GM19372 (cell line): ENCODE measurements at regions not wholly inside any gene's neighbourhood (a gene's known extent, or its start where the extent isn't known, plus 50 kb on each side); places are given as distances from the start of the nearest gene placed in this dataset.

Experiments
- ATAC-seq: cut with Tn5 transposase; IDR thresholded peaks from one replicate; pipeline ENCODE4 v1.9.1; 2021; ENCODE audit warnings: mild to moderate bottlenecking, low read depth, moderate library complexity; ENCODE audit not compliant: unreplicated experiment

DNA sequence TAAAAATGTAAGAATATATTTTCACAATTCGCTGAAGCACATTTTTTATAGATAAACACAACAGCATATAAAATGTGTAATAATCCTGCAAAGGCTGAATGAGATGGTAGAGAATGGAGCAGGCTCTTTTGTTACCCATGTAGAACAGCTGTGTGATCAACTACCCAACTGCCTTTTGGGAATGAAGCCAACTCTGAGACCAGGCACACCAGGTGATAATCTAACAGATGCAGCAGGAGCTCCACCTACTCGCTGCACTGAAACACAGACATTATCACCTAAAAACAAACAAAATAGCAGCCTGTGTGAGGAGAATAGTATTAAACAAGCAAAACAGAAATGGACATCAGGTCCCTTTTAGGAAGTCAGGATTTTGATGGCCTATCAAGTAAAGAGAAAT is 183.3 kb downstream of the CCDC59 start:
- no peak for ATAC-seq

DNA sequence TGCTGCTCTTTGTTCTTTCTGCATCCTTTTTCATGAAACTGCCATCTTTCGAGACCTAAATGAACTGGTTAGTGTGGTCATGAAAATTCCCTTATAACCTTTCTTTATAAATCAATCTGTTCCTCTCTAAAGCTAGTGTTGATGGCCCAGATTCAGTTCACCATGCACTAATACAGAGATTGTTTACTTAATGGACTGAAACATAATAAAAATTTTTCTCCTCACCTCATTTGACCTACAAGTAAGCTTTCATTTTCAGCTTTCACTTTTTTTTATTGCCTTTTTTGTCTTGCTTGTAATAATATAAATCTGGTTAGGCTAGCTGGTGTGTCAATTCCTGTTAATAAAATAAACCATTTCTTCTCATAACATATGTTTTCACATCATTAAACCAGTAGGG is 183.8 kb downstream of the CCDC59 start:
- ATAC-seq, result no peak

DNA sequence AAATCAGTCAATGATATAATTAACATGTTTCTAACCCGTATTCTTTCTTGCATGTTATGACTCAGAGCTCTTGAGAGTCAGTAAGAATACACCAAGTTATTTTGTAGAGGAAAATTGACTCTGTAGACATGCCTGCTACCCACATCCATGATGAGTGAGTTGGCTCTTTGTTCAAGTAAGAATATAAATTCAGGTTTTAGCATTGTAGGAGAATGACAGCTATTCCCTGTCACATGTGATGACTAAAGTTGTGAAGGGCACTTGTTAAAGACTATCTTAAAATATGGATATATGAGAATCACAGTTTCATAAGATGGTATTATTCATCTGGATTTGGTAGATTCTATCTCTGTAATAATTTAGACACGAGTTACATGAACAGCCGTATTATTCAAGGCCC is 209.1 kb downstream of the CCDC59 start:
- no peak for ATAC-seq

DNA sequence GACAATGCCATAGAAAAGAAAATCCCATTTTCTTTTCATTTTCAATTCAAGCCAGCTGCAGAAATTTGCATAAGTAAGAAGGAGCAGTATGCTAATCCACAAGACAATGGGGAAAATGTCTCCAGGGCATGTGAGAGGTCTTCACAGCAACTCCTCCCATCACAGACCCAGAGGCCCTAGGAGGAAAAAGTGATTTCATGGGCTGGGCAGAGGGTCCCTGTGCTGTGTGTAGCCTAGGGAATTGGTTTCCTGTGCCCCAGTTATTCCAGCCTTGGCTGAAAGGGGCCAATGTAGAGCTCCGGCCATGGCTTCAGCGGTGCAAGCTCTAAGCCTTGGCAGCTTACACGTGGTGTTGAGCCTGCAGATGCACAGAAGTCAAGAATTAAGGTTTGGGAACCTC is 211.4 kb downstream of the CCDC59 start:
- no peak for ATAC-seq

DNA sequence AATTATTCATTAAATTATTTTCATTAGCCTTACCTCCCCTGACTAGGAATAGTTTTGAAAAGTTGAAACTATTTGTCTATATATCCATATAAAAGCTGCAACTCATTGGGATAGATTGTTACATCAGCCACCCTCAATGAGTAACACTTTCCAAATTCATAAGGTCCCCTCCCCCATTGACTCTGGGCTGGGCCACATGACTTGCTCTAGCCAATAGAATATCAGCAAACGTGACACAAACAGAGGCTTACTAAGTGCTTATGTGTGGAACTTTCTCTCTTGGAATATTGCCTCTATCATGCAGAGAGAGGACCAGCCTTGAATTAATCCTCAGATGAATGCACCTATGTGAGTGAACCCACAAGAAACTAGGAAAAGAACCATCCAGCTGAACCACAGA is 213.7 kb downstream of the CCDC59 start:
- no peak for ATAC-seq

DNA sequence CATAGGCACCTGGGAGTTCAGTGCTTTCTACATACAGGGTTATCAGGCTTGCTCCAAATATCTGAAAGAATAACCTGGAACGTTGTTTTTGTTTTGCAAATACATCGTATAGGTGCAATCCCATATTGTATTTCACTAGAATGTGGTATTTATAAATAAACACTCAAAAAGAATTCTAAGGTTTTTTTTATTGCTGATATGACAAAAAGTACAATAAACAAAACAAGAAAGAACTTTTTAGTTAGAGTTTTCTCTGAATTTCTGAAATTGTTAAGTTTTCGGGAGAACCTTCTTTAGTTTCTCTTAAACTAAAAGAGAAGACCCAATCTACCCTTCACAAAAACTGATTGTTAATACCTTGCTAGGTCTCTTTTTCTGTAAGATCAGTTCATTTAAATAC is 225.8 kb downstream of the CCDC59 start:
- no peak for ATAC-seq

DNA sequence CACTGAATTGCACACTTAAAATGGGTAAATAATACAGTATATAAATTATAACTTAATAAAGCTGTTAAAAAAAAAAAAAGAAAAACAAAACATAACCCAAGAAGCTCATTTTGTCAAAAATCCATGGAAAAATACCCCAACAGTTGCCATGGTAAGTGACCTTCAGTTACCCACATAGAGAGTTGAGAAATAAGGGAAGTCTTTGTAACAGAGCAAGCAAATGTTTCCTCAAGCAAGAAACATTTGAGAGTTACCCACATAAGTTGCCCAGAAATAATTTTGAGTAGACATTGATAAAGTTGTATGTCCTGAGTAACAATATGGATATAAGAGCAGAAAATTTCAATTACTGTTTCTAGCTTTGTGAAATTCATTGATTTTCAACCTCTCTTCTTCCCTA is 227.4 kb downstream of the CCDC59 start:
- no peak for ATAC-seq

DNA sequence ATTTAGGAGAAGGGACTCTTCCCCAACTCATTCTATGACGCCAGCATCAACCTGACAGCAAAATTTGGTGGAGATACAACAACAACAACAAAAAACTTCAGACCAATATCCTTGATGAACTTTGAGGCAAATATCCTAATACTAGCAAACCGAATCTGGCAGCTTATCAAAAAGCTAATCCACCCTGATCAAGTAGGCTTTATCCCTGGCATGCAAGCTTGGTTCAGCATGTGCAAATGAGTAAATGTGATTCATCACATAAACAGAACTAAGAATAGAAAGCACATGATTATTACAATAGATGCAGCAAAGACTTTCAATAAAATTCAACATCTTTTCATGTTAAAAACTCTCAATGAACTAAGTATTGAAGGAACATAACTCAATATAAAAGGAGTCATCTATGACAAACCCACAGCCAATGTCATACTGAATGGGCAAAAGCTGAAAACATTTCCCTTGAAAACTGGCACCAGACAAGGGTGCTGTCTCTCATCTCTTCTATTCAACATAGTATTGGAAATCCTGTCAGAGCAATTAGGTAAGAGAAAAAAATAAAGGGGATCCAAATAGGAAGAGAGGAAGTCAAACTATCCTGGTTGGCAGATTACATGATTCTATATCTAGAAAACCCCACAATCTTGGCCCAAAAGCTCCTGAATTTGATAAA is 233.3 kb downstream of the CCDC59 start:
- ATAC-seq, result no peak

DNA sequence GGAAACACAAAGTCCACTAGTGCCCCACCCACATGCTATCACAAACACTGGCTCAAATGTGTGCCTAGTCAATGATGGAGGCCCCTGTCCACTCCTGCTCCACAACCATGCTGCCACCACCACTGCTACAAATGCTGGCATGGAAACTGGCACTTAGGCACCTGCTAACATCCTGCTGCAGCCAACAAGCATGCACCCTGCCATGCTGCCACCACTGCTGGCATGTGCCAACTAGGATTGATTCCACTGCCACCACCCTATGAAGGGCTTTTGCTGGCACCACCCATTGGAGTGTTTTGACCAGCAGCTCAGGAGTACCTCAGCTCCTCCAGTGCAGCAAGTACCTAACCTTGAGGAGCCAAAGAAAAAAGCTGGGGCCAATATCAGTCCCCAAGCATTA is 236.6 kb downstream of the CCDC59 start:
- ATAC-seq, result no peak

DNA sequence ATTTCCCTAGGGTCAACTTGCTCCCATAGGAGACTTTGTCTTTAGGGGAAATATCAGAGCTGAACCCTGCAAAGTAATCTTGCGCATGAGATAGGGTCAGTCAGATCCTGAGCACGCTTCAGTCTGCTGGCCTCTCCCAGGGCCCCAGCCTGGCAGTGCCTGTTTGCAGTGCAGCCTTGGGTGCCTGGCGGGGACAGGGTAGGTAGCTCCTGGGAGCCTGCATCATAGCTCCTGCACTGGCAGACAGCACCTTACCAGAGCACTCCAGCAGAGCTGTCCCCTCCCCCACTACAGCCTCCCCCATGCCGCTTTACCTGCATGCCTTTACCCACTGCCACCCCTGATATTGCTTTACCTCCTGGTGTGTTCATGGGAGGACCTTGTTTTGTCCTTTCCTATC is 237.3 kb downstream of the CCDC59 start:
- ATAC-seq, result no peak

DNA sequence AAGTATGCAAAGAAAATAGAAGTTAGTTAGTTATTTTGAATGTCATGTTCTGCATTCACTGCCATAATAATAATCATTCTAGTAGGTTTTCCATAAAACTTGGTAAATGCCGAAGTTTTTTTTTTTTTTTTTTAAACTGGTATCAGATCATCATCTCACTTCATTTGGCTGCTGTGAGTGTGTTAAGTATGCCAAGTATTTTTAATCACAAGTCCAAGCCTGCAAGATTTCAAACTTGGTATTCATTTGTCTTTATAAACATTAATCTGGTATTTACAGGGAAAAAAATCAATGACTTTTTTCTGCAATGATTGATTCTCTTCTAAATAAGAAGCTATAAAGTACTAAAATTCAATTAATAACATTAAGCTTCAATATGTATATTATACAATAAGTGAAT is 248.9 kb downstream of the CCDC59 start:
- ATAC-seq, result no peak

DNA sequence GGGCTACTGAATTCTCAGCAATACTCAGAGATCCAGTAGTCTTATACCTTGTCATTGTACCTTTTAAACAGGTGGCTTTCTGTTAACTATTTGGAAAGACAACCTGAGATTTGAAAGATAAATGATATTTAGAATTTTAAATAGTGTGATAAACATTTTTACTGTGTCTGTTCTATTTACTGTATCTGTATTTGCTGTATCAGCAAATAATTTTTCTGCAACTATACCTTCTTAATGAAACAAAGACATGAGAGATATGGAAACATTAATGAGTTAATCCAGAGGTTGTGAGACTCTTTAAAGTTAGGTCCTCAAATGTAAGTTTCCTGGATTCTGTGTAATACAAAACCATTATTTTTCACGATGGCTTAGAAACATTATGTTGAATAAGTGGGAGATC is 249.6 kb downstream of the CCDC59 start:
- no peak for ATAC-seq

DNA sequence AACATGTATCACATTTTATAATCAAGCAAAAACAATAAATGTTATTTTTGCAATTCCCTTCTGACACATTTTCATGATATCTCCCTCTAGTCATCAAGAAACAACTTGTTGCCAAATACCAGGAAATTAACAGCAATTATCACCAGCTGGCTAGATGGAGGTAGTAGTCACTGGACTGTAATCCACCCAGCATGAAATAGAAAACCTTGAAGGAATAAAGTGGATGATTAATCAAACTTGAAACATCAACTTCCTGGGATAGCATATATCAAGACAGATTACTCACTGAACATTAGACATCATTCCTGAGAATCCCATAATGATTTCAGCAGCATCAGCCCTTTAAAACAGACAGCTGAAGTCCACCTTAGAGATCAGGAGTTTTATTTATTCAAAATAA is 259.0 kb downstream of the CCDC59 start:
- no peak for ATAC-seq

DNA sequence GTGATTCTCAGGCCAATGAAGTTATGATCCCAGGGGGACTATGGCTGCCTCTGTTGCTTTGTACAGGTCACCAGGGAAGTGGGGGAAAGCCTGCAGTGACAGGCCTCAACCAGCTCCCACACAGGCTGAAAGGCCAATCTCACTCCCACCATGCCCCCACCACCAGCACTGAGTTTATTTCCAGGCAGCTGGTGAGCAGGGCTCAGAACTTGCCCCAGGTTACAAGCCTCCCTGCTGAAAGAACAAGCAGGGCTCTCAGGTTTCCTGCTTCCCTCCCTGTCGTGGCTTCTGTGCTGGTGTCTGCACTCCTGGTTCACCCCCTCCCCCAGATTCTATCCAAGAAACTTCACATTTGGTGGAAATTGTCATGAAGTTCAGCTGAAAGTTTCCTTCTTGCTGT is 260.3 kb downstream of the CCDC59 start:
- ATAC-seq, result no peak

DNA sequence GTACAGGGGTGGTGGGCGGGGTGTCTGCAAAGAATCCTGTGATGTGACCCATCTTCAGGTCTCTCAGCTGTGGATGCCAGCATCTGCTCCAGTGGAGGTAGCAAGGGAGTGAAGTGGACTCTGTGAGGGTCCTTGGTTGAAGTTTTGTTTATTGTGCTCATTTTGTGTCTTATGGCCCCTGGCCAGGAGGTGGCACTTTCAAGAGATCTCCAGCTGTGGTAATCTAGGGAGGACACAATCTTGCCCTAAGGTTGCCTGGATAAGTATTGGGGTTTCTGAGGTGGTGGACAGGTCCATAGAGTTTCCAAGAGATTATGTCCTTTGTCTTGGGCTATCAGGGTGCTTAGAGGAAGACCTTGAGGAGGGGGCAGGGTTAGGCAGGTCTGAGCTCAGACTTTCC is 260.7 kb downstream of the CCDC59 start:
- ATAC-seq, result no peak

DNA sequence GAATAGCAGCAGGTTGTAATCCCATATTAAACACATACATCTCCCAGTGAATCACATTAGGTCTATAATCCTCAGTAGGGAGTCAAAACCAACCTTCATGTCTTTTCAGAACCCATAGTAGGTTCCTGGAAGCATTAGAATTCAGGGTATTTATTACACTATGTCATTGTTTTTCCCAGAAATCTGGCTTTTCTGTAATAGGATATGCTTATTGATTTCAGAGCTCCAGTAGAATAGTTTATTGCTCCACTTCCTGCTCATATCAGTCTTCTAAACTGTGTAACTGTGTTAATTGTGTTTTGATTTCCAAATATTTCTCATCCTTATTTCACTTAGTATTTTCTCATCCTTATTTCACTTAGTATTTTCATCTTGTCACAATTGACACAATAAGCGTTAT is 268.0 kb downstream of the CCDC59 start:
- no peak for ATAC-seq

DNA sequence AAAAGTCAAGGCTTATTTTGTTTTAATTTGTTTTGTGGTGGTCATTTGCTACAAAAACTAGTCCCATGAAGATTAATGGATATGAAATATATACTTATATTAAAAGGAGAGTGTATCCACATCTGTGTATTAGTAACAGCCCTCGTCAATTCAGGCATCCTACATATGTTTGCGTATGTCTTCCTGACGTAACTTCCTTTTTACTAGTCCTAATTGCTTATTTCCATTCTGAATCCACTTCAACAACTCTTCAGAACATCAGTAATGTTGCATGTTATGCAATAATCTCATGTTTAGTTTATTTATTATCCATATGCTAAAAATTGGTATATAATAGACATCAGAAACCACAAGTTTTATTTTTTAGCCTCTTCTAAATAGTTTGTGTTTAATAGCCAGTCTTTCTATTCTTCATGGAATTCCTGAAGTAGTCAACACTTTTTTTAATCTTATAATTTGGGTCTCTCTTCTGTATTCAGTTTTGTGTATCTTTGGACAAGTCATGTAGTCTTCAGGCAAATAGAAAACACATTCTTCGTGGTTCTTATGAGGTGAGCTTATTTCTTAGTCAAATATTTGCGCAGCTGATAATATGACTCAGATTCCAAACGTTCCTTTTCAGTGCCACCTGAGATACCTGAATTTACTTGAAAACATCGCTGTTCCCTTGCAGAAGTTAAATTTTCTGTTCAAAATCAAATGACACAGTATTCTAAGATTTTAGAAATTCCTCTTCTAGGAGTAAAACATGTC is 268.6 kb downstream of the CCDC59 start:
- no peak for ATAC-seq

DNA sequence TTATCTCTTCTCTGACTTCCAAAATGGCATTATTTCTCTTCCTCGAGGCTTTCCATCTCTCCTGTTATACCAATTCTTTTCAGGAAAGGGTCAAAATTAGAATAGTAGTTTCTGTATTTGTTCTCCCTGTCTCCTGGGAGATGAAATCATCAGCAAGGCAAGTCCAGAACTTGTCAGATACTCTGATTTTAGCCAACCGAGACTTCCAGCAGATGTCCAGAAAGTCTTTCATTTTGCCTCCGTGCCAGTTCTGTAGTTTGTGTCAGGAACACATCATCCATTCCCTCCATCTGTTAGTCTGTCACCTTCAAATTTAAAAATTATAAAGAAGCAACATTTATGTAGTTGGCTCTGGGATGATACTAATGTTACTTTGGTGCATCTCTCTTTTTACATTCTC is 275.7 kb downstream of the CCDC59 start:
- no peak for ATAC-seq

DNA sequence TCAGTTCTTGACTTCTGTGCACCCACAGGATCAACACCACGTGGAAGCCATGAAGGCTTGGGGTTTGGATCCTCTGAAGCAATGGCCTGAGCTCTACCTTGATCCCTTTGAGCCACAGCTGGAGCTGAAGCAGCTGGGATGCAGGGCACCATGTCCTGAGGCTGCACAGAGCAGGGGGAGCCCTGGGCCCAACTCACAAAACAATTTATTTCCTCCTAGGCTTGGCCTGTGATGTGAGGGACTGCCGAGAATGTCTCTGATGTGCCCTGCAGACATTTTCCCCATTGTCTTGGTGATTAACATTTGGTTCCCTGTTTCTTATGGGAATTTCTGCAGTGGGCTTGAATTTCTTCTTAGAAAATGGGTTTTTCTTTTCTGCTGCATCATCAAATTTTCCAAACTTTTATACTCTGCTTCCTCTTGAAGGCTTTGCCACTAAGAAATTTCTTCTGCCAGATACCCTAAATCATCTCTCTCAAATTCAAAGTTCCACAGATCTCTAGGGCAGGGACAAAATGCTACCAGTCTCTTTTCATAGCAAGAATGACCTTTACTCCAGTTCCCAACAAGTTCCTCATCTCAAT is 288.2 kb downstream of the CCDC59 start:
- no peak for ATAC-seq

DNA sequence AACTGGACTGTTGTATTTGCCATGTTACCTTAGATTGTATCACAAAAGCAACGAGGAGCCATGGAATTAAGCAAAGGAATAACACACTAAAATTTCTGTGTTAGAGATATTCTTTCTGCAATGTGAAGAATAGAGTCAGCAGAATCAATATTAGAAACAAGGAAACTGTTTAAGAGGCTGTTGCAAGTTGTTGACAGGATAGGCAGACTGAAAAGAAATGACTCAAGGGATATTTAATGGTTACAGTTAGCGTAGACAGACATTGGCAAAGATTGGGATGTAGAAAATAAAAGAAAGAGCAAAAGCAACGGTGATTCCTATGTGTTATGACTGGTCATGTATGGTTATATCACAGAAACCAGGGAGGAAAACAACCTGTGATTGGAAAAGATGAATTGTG is 299.0 kb upstream of the PPFIA2 start:
- no peak for ATAC-seq

DNA sequence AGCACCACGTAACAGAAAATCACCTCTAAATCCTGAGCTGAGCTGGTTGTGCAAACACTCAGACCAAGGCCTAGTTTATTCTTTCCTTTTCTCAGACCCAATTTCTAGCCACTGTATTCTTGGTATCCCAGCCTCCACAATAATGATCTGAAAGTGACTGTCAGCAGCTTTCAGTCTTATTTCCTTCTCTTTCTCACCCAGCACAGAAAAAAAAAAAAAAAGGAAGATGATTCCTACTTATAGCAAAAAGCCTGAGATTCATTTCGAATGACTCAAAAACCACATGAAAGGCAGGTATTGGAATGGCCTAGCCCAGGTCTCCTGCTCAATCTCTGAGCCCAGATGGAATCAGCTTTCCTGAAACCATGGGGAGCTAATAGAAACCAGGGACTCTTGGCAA is 298.6 kb upstream of the PPFIA2 start:
- no peak for ATAC-seq

DNA sequence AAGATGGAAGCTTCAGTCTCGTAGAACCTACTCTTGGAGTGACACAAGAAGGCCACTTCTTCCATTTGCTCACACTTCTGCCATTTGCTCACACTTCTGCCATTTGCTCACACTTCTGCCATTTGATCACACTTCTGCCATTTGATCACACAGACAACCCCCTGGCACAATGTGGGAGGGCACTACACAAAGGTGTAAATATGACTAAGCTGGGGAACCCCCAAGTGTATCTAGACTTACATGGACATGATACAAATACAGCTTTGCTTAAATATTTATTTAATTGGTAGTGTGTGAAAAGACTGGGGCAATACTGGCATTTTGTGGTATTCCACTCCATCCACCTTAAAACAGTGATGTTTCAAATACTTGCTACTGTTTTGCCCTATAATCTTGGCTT is 296.2 kb upstream of the PPFIA2 start:
- no peak for ATAC-seq
